ENCODE measurements at regions not wholly inside any gene's neighbourhood (a gene's known extent, or its start where the extent isn't known, plus 50 kb on each side); places are given as distances from the start of the nearest gene placed in this dataset.

- Histone ChIP-seq H3K9ac (ENCODE audit: low read depth in 1 of 3, low read length in 3 of 3) (no peak overlapping the region), H3K4me3 (ENCODE audit: low read length in 3 of 3) (no peak overlapping the region), H3K36me3 (ENCODE audit: control insufficient read depth in 3 of 3, insufficient read depth in 3 of 3, low read length in 3 of 3) (no peaks in the 10 kb centered on the region), H3K27me3 (ENCODE audit: control insufficient read depth in 3 of 3, insufficient read depth in 3 of 3, low read length in 3 of 3) (no peaks in the 10 kb centered on the region), H3K4me1 (ENCODE audit: control insufficient read depth in 3 of 3, insufficient read depth in 3 of 3, low read length in 3 of 3) (no peaks in the 10 kb centered on the region), H3K9me3 (ENCODE audit: control insufficient read depth in 3 of 3, low read length in 3 of 3) (no peaks in the 10 kb centered on the region), H3K27ac (ENCODE audit: low read depth, low read length) (no peak overlapping the region)
Observed at GRCh38 chr2:133814890-133815289, 246.6 kb upstream of the NCKAP5 start.

- H3K27ac ChIP-seq (ENCODE audit: low read depth, low read length): no peak overlapping the region
- H3K9ac ChIP-seq (ENCODE audit: low read depth in 1 of 3, low read length in 3 of 3): no peak overlapping the region
- H3K4me3 ChIP-seq (ENCODE audit: low read length in 3 of 3): no peak overlapping the region
- H3K36me3 ChIP-seq (ENCODE audit: control insufficient read depth in 3 of 3, insufficient read depth in 3 of 3, low read length in 3 of 3): no peaks in the 10 kb centered on the region
- H3K27me3 ChIP-seq (ENCODE audit: control insufficient read depth in 3 of 3, insufficient read depth in 3 of 3, low read length in 3 of 3): no peaks in the 10 kb centered on the region
- no peaks in the 10 kb centered on the region for H3K4me1 ChIP-seq (ENCODE audit: control insufficient read depth in 3 of 3, insufficient read depth in 3 of 3, low read length in 3 of 3)
- H3K9me3 ChIP-seq (ENCODE audit: control insufficient read depth in 3 of 3, low read length in 3 of 3): no peaks in the 10 kb centered on the region
Observed at GRCh38 chr2:133816037-133816436, 247.8 kb upstream of the NCKAP5 start.

GRCh38 chr2:133817680-133818566 is 249.7 kb upstream of the NCKAP5 start:
- Histone ChIP-seq H3K4me3 (ENCODE audit: low read length in 3 of 3) (no peak overlapping the region), H3K27ac (ENCODE audit: low read depth, low read length) (no peak overlapping the region), H3K9me3 (ENCODE audit: control insufficient read depth in 3 of 3, low read length in 3 of 3) (no peaks in the 10 kb centered on the region), H3K36me3 (ENCODE audit: control insufficient read depth in 3 of 3, insufficient read depth in 3 of 3, low read length in 3 of 3) (no peaks in the 10 kb centered on the region), H3K27me3 (ENCODE audit: control insufficient read depth in 3 of 3, insufficient read depth in 3 of 3, low read length in 3 of 3) (no peaks in the 10 kb centered on the region), H3K9ac (ENCODE audit: low read depth in 1 of 3, low read length in 3 of 3) (no peak overlapping the region), H3K4me1 (ENCODE audit: control insufficient read depth in 3 of 3, insufficient read depth in 3 of 3, low read length in 3 of 3) (no peaks in the 10 kb centered on the region)

GRCh38 chr2:133818661-133819060 is 250.4 kb upstream of the NCKAP5 start:
- H3K27me3 ChIP-seq (ENCODE audit: control insufficient read depth in 3 of 3, insufficient read depth in 3 of 3, low read length in 3 of 3): no peaks in the 10 kb centered on the region
- no peak overlapping the region for H3K4me3 ChIP-seq (ENCODE audit: low read length in 3 of 3)
- no peaks in the 10 kb centered on the region for H3K9me3 ChIP-seq (ENCODE audit: control insufficient read depth in 3 of 3, low read length in 3 of 3)
- H3K27ac ChIP-seq (ENCODE audit: low read depth, low read length): no peak overlapping the region
- no peaks in the 10 kb centered on the region for H3K36me3 ChIP-seq (ENCODE audit: control insufficient read depth in 3 of 3, insufficient read depth in 3 of 3, low read length in 3 of 3)
- no peak overlapping the region for H3K9ac ChIP-seq (ENCODE audit: low read depth in 1 of 3, low read length in 3 of 3)
- no peaks in the 10 kb centered on the region for H3K4me1 ChIP-seq (ENCODE audit: control insufficient read depth in 3 of 3, insufficient read depth in 3 of 3, low read length in 3 of 3)

- H3K4me1 ChIP-seq (ENCODE audit: control insufficient read depth in 3 of 3, insufficient read depth in 3 of 3, low read length in 3 of 3): no peaks in the 10 kb centered on the region
- H3K36me3 ChIP-seq (ENCODE audit: control insufficient read depth in 3 of 3, insufficient read depth in 3 of 3, low read length in 3 of 3): no peaks in the 10 kb centered on the region
- no peak overlapping the region for H3K27ac ChIP-seq (ENCODE audit: low read depth, low read length)
- H3K27me3 ChIP-seq (ENCODE audit: control insufficient read depth in 3 of 3, insufficient read depth in 3 of 3, low read length in 3 of 3): no peaks in the 10 kb centered on the region
- no peak overlapping the region for H3K4me3 ChIP-seq (ENCODE audit: low read length in 3 of 3)
- no peak overlapping the region for H3K9ac ChIP-seq (ENCODE audit: low read depth in 1 of 3, low read length in 3 of 3)
- no peaks in the 10 kb centered on the region for H3K9me3 ChIP-seq (ENCODE audit: control insufficient read depth in 3 of 3, low read length in 3 of 3)
Observed at GRCh38 chr2:133819906-133820305, 251.6 kb upstream of the NCKAP5 start.

GRCh38 chr2:133821107-133821760 is 253.0 kb upstream of the NCKAP5 start:
- Histone ChIP-seq H3K36me3 (ENCODE audit: control insufficient read depth in 3 of 3, insufficient read depth in 3 of 3, low read length in 3 of 3) (no peaks in the 10 kb centered on the region), H3K9ac (ENCODE audit: low read depth in 1 of 3, low read length in 3 of 3) (no peak overlapping the region), H3K4me1 (ENCODE audit: control insufficient read depth in 3 of 3, insufficient read depth in 3 of 3, low read length in 3 of 3) (no peaks in the 10 kb centered on the region), H3K9me3 (ENCODE audit: control insufficient read depth in 3 of 3, low read length in 3 of 3) (no peaks in the 10 kb centered on the region), H3K27ac (ENCODE audit: low read depth, low read length) (no peak overlapping the region), H3K4me3 (ENCODE audit: low read length in 3 of 3) (no peak overlapping the region), H3K27me3 (ENCODE audit: control insufficient read depth in 3 of 3, insufficient read depth in 3 of 3, low read length in 3 of 3) (no peaks in the 10 kb centered on the region)

- no peak overlapping the region for H3K4me3 ChIP-seq (ENCODE audit: low read length in 3 of 3)
- no peaks in the 10 kb centered on the region for H3K36me3 ChIP-seq (ENCODE audit: control insufficient read depth in 3 of 3, insufficient read depth in 3 of 3, low read length in 3 of 3)
- no peaks in the 10 kb centered on the region for H3K4me1 ChIP-seq (ENCODE audit: control insufficient read depth in 3 of 3, insufficient read depth in 3 of 3, low read length in 3 of 3)
- no peak overlapping the region for H3K27ac ChIP-seq (ENCODE audit: low read depth, low read length)
- H3K9me3 ChIP-seq (ENCODE audit: control insufficient read depth in 3 of 3, low read length in 3 of 3): no peaks in the 10 kb centered on the region
- H3K9ac ChIP-seq (ENCODE audit: low read depth in 1 of 3, low read length in 3 of 3): no peak overlapping the region
- H3K27me3 ChIP-seq (ENCODE audit: control insufficient read depth in 3 of 3, insufficient read depth in 3 of 3, low read length in 3 of 3): no peaks in the 10 kb centered on the region
Observed at GRCh38 chr2:133822517-133823225, 254.4 kb upstream of the NCKAP5 start.

GRCh38 chr2:133823226-133823550 is 254.9 kb upstream of the NCKAP5 start:
- Histone ChIP-seq H3K4me3 (ENCODE audit: low read length in 3 of 3) (no peak overlapping the region), H3K9me3 (ENCODE audit: control insufficient read depth in 3 of 3, low read length in 3 of 3) (no peaks in the 10 kb centered on the region), H3K9ac (ENCODE audit: low read depth in 1 of 3, low read length in 3 of 3) (no peak overlapping the region), H3K4me1 (ENCODE audit: control insufficient read depth in 3 of 3, insufficient read depth in 3 of 3, low read length in 3 of 3) (no peaks in the 10 kb centered on the region), H3K27me3 (ENCODE audit: control insufficient read depth in 3 of 3, insufficient read depth in 3 of 3, low read length in 3 of 3) (no peaks in the 10 kb centered on the region), H3K36me3 (ENCODE audit: control insufficient read depth in 3 of 3, insufficient read depth in 3 of 3, low read length in 3 of 3) (no peaks in the 10 kb centered on the region), H3K27ac (ENCODE audit: low read depth, low read length) (no peak overlapping the region)

GRCh38 chr2:133824869-133825268 is 256.6 kb upstream of the NCKAP5 start:
- Histone ChIP-seq H3K9ac (ENCODE audit: low read depth in 1 of 3, low read length in 3 of 3) (no peak overlapping the region), H3K36me3 (ENCODE audit: control insufficient read depth in 3 of 3, insufficient read depth in 3 of 3, low read length in 3 of 3) (no peaks in the 10 kb centered on the region), H3K27me3 (ENCODE audit: control insufficient read depth in 3 of 3, insufficient read depth in 3 of 3, low read length in 3 of 3) (no peaks in the 10 kb centered on the region), H3K27ac (ENCODE audit: low read depth, low read length) (no peak overlapping the region), H3K4me1 (ENCODE audit: control insufficient read depth in 3 of 3, insufficient read depth in 3 of 3, low read length in 3 of 3) (no peaks in the 10 kb centered on the region), H3K4me3 (ENCODE audit: low read length in 3 of 3) (no peak overlapping the region), H3K9me3 (ENCODE audit: control insufficient read depth in 3 of 3, low read length in 3 of 3) (no peaks in the 10 kb centered on the region)

GRCh38 chr2:133825778-133826177 is 257.5 kb upstream of the NCKAP5 start:
- Histone ChIP-seq H3K4me3 (ENCODE audit: low read length in 3 of 3) (no peak overlapping the region), H3K9me3 (ENCODE audit: control insufficient read depth in 3 of 3, low read length in 3 of 3) (no peaks in the 10 kb centered on the region), H3K9ac (ENCODE audit: low read depth in 1 of 3, low read length in 3 of 3) (no peak overlapping the region), H3K27ac (ENCODE audit: low read depth, low read length) (no peak overlapping the region), H3K4me1 (ENCODE audit: control insufficient read depth in 3 of 3, insufficient read depth in 3 of 3, low read length in 3 of 3) (no peaks in the 10 kb centered on the region), H3K36me3 (ENCODE audit: control insufficient read depth in 3 of 3, insufficient read depth in 3 of 3, low read length in 3 of 3) (no peaks in the 10 kb centered on the region), H3K27me3 (ENCODE audit: control insufficient read depth in 3 of 3, insufficient read depth in 3 of 3, low read length in 3 of 3) (no peaks in the 10 kb centered on the region)
